CD14-positive monocyte (primary cell): ENCODE measurements at regions not wholly inside any gene's neighbourhood (a gene's known extent, or its start where the extent isn't known, plus 50 kb on each side); places are given as distances from the start of the nearest gene placed in this dataset.
A peak's percentile ranks its signal among the peaks of the same experiment; 100 is the strongest.

Experiments
- DNase-seq, 3 donors: peaks; one replicate each; pipeline ENCODE4 v3.0.0-alpha.2; 2011 to 2022
- H2AFZ ChIP-seq: 2 replicates; pipeline ENCODE4 v1.6.0; 2012; ENCODE audit warnings: mild to moderate bottlenecking, low read depth, low read length, inconsistent platforms; ENCODE audit not compliant: insufficient read depth, poor library complexity, severe bottlenecking
- H3K27ac ChIP-seq, 2 donors: 1 replicate in 1 of 2; 2 replicates in 1 of 2; pipeline ENCODE4 v1.5.1; 2012 to 2013; ENCODE audit warnings: low read length in 2 of 2, control low read depth in 1 of 2, inconsistent platforms in 1 of 2, low read depth in 1 of 2, mild to moderate bottlenecking in 1 of 2
- H3K27me3 ChIP-seq, 2 donors: one replicate each; pipeline versions ENCODE4 v1.6.0 to v1.6.1; 2011 to 2013; ENCODE audit warnings: low read length in 2 of 2; ENCODE audit not compliant: control insufficient read depth in 2 of 2, insufficient read depth in 2 of 2
- H3K36me3 ChIP-seq, 2 donors: replicated peaks in 1 of 2; 1 replicate in 1 of 2; 2 replicates in 1 of 2; pipeline versions ENCODE4 v1.5.1 to v1.6.1; 2012 to 2013; ENCODE audit warnings: low read length in 2 of 2, control low read depth in 1 of 2, inconsistent platforms in 1 of 2, mild to moderate bottlenecking in 1 of 2; ENCODE audit not compliant: insufficient read depth in 2 of 2, control insufficient read depth in 1 of 2
- H3K4me1 ChIP-seq, 2 donors: 1 replicate in 1 of 2; 2 replicates in 1 of 2; pipeline versions ENCODE4 v1.5.1 to v1.6.1; 2012 to 2013; ENCODE audit warnings: low read length in 2 of 2, control low read depth in 1 of 2, inconsistent platforms in 1 of 2, mild to moderate bottlenecking in 1 of 2, moderate library complexity in 1 of 2; ENCODE audit not compliant: insufficient read depth in 2 of 2, control insufficient read depth in 1 of 2
- H3K4me2 ChIP-seq: replicated peaks from 2 replicates; pipeline ENCODE3; 2012; ENCODE audit warnings: low read length, moderate library complexity, mild to moderate bottlenecking; ENCODE audit not compliant: poor library complexity, severe bottlenecking; ENCODE audit errors: extremely low read depth
- H3K4me3 ChIP-seq, 3 experiments: fragments of 200-600 bp in 1 of 3; sonication (generic) in 1 of 3; replicated peaks in 1 of 3; 1 replicate in 2 of 3; 2 replicates in 1 of 3; pipeline ENCODE4 v1.5.1; 2011 to 2013; ENCODE audit warnings: low read length in 3 of 3, mild to moderate bottlenecking in 3 of 3, control low read depth in 2 of 3, low read depth in 2 of 3, inconsistent platforms in 1 of 3, moderate library complexity in 1 of 3
- H3K79me2 ChIP-seq: 2 replicates; pipeline ENCODE4 v1.6.0; 2012; ENCODE audit warnings: mild to moderate bottlenecking, control low read depth, inconsistent platforms, low read length, moderate library complexity; ENCODE audit not compliant: insufficient read depth
- H3K9ac ChIP-seq: 2 replicates; pipeline ENCODE4 v1.6.0; 2017; ENCODE audit warnings: low read length, mild to moderate bottlenecking; ENCODE audit not compliant: insufficient read depth, poor library complexity, severe bottlenecking
- H3K9me3 ChIP-seq, 2 donors: replicated peaks in 1 of 2; 1 replicate in 1 of 2; 2 replicates in 1 of 2; pipeline versions ENCODE4 v1.5.1 to v1.6.1; 2012 to 2013; ENCODE audit warnings: low read length in 2 of 2, control low read depth in 1 of 2; ENCODE audit not compliant: control insufficient read depth in 1 of 2, insufficient read depth in 1 of 2
- H4K20me1 ChIP-seq: 2 replicates; pipeline ENCODE4 v1.6.0; 2012; ENCODE audit warnings: mild to moderate bottlenecking, low read length, control low read depth, moderate library complexity; ENCODE audit not compliant: insufficient read depth
- H3K27ac Mint-ChIP-seq, 7 donors: one replicate each; pipeline ENCODE4 v1.8.0; 2020; ENCODE audit warnings: mild to moderate bottlenecking in 7 of 7, mixed read lengths in 7 of 7, moderate library complexity in 6 of 7, inconsistent platforms in 2 of 7
- H3K27me3 Mint-ChIP-seq, 3 donors: one replicate each; pipeline ENCODE4 v1.8.0; 2021 to 2022; ENCODE audit warnings: low read depth in 3 of 3, mild to moderate bottlenecking in 3 of 3, mixed read lengths in 3 of 3, moderate library complexity in 3 of 3, inconsistent platforms in 1 of 3
- H3K36me3 Mint-ChIP-seq, 2 donors: one replicate each; pipeline ENCODE4 v1.8.0; 2020; ENCODE audit warnings: mixed read lengths in 2 of 2, inconsistent platforms in 1 of 2, mild to moderate bottlenecking in 1 of 2
- H3K4me1 Mint-ChIP-seq: one replicate; pipeline ENCODE4 v1.8.0; 2020; ENCODE audit warnings: mild to moderate bottlenecking, mixed read lengths
- H3K4me3 Mint-ChIP-seq, 2 donors: one replicate each; pipeline ENCODE4 v1.8.0; 2020; ENCODE audit warnings: mild to moderate bottlenecking in 2 of 2, mixed read lengths in 2 of 2, moderate library complexity in 1 of 2
- H3K9me3 Mint-ChIP-seq, 7 donors: one replicate each; pipeline ENCODE4 v1.8.0; 2020 to 2022; ENCODE audit warnings: mixed read lengths in 7 of 7, mild to moderate bottlenecking in 6 of 7, moderate library complexity in 6 of 7, inconsistent platforms in 2 of 7
- CTCF ChIP-seq: fragments of 200-600 bp; IDR thresholded peaks from one replicate; pipeline ENCODE4 v1.8.0; 2022; ENCODE audit warnings: antibody characterized with exemption, mild to moderate bottlenecking
- WGBS: methylation state at CpG from one replicate; pipeline ENCODE4 v1.1.5; 2013; ENCODE audit warnings: missing lambda C conversion rate; ENCODE audit not compliant: insufficient coverage; 5-methylcytosine and 5-hydroxymethylcytosine counted together
- intact Hi-C, 2 donors: fragments of 100-400 bp; cut with micrococcal nuclease; formaldehyde crosslinking; loops; one replicate each; pipeline versions ENCODE4 v1.15.0 to v1.15.1; 2023

- Histone ChIP-seq H4K20me1 (no peaks in the 10 kb centered on the region), H3K27ac (no peak overlapping the region), H3K4me2 (no peak overlapping the region), H3K9ac (no peak overlapping the region), H3K9me3 (no peaks in the 10 kb centered on the region), H3K4me1 (no peaks in the 10 kb centered on the region), H3K79me2 (no peaks in the 10 kb centered on the region), H3K27me3 (no peaks in the 10 kb centered on the region), H3K4me3 (no peak overlapping the region), H3K36me3 (no peaks in the 10 kb centered on the region), H2AFZ (no peak overlapping the region)
- Mint-ChIP-seq H3K36me3 (no peaks in the 10 kb centered on the region), H3K27ac (no peak overlapping the region), H3K4me3 (no peak overlapping the region), H3K9me3 (peaks cover 0 to 6% (median 2%) of the 10 kb centered on the region in 7 donors), H3K4me1 (no peaks in the 10 kb centered on the region), H3K27me3 (no peaks in the 10 kb centered on the region)
- no peak for DNase-seq
- intact Hi-C loops: no loop called here
- TF ChIP-seq CTCF: no peak
- 100% methylated on average over 2 of the region's 5 CpGs for WGBS
These were observed 109.6 kb downstream of the KCNJ2 start for GRCh38 chr17:70278844-70279462.

- Histone ChIP-seq H3K9me3 (peaks cover 0 to 6% of the 10 kb centered on the region in 2 donors), H4K20me1 (no peaks in the 10 kb centered on the region), H3K4me2 (no peak overlapping the region), H3K36me3 (no peaks in the 10 kb centered on the region), H3K27me3 (no peaks in the 10 kb centered on the region), H3K4me1 (peaks cover 32 to 43% of the 10 kb centered on the region in 2 donors), H3K79me2 (no peaks in the 10 kb centered on the region), H2AFZ (no peak overlapping the region), H3K9ac (no peak overlapping the region), H3K27ac (peak overlapping the region in 1 of 2 donors; percentile 61), H3K4me3 (no peak overlapping the region)
- intact Hi-C loops: loop anchor here in 1 of 2 donors (5.0 kb wide), 1 partner anchor 241 kb away; no protein-coding TSS in a partner anchor
- Mint-ChIP-seq H3K36me3 (peaks cover 0 to 1% of the 10 kb centered on the region in 2 donors), H3K27ac (peak overlapping the region; percentile 74 to 96 (median 86)), H3K4me1 (peaks cover 38% of the 10 kb centered on the region), H3K9me3 (peaks cover 0 to 11% (median 5%) of the 10 kb centered on the region in 7 donors), H3K27me3 (peaks cover 0 to 2% (median 0%) of the 10 kb centered on the region in 3 donors), H3K4me3 (no peak overlapping the region)
- DNase-seq: peak; percentile 27 to 83 (median 38)
- WGBS: no CpG with 5 or more reads among the region's 3 CpGs
- TF ChIP-seq CTCF: no peak
These were observed 117.1 kb downstream of the KCNJ2 start for GRCh38 chr17:70286391-70286790.
